Pons (tissue), 1 donor: ENCODE measurements at regions not wholly inside any gene's neighbourhood (a gene's known extent, or its start where the extent isn't known, plus 50 kb on each side); places are given as distances from the start of the nearest gene placed in this dataset.
A peak's percentile ranks its signal among the peaks of the same experiment; 100 is the strongest.

Source experiments
- DNase-seq: peaks from one replicate; pipeline ENCODE4 v3.0.0-alpha.2; 2016; ENCODE audit warnings: low spot score

DNA sequence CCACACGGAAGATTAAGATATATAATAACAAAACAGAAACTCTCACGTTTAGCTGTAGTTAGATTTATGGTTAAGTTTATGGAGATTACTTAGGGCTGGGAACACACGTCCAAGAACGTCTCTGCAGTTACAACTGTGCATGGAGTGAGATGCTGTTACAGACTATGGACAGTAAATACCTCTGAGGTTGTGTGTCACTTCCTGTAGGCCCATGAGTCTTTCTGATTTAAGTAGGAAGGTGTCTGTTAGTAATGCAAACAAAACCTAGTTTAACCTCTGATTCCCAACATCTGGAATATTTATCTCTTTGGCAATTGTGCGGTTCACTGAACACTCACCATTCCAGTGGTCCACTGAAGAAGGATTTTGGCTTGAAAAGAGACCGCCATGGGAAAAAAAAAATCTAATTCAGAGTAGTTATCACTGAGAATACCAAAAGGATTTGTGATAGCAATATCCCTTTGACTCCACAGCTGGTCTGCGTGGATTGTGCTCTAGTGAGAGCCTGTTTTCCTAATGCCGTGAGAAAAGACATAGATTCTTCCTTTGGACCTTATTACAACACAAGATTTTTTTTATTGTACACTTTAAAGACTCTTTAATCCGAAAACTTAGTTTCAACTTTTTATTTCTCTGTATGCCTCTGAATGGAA is 478.2 kb upstream of the CITED2 start:
- DNase-seq, result no peak

DNA sequence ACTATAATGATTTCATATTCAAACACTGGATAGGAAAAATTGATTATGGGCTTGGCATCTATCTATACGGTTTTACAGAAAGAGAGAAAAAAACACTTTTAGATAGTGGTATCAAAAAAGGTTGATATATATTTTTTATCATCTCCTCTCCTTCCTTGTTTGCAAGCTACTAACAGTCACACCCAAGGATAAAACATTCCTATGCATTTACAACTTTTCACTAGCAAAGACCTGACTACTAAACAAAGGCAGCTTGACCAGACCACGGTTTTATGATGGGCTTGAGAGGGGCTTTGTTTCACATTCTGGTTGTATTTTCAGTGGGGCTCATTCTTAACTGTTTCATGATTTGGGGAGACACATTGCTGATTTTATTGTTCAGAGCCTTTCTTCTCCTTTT is 477.6 kb upstream of the CITED2 start:
- no peak for DNase-seq

DNA sequence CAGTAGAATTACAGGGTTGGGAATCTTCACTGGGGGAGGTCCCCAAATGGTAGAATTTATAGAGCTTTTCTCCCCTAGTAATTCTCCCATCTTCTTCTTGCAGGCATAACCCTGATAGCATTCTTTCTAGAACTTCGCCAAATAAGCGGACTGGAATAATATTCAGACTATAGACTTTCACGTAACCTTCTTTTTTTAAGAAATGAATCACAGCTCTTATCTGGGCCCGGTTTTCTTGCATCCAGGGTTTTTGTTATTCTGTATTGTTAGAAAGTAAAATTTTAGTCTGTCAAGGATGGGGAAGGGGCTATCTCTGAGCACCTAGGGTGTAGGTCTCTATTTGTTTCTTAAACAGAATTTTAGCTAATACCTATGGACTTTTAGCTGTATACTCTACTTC is 476.8 kb upstream of the CITED2 start:
- DNase-seq, result no peak

GRCh38 chr6:139850512-139850911 is 476.1 kb upstream of the CITED2 start:
- no peak for DNase-seq

- DNase-seq, result no peak
These were observed 473.0 kb upstream of the CITED2 start for GRCh38 chr6:139847457-139847813.

GRCh38 chr6:139846538-139847456 is 472.3 kb upstream of the CITED2 start:
- peak; percentile 46 for DNase-seq

DNA sequence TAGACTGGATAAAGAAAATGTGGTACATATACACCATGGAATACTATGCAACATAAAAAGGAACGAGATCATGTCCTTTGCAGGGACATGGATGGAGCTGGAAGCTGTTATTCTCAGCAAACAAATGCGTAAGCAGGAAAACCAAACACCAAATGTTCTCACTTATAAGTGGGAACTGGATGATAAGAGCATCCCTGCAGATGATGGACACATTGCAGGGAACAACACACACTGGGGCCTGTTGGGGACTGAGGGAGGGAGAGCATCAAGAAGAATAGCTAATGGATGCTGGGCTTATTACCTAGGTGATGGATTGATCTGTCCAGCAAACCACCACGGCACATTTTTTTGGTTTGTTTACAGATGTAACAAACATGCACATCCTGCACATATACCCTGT is 470.5 kb upstream of the CITED2 start:
- DNase-seq, result no peak

- peak; percentile 53 for DNase-seq
These were observed 467.4 kb upstream of the CITED2 start for GRCh38 chr6:139841794-139842215.

DNA sequence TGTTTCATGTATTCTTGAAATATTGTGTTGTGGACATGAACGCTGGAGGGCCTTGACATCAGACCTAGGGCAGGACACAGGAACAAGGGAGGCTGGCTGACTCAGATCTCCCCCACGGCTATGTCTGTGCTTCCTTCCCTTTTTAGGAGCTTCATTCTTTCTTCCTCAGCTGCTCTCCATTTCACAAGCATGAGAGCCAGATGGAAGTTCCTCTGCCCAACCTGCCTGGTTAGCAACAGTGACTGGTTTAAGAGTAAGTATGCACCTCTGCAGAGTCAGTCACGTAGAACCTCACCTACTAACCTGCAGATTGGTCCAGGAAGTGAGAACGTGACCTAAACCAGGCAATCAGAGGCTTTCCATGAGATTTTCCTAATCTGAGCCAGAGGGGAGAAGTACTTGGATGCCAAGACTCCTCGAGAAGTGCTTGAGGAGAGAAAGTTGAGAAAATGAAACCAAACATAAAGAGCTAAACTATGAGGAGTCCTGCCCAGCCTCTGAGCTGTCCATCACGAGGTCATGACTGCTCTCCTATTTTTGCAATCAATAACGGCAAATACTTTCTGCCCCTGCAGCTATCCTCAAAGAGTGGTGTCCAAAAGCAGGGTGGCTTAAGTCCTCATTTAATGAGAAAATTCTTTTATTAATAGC is 465.2 kb upstream of the CITED2 start:
- DNase-seq, result peak; percentile 80

GRCh38 chr6:139834232-139834631 is 459.8 kb upstream of the CITED2 start:
- no peak for DNase-seq

DNA sequence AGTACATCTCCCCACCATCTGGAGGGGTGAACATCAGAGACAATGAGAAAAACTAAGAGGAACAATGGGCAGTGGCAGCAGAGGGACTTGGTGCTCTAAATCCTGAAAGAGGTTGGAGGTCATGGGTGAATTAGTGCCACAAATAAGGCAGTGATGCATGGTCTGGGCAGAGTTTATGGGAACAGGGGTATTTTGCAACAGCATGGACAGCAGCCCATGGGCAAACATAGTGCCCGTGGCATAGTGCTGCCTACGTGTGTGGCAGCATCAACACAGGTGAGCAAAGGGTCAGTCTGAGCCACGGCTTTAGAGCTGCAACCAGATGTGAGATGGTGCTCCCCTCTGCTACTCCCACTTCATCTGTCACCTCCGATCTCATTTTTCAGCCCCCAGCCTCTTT is 459.1 kb upstream of the CITED2 start:
- no peak for DNase-seq

DNA sequence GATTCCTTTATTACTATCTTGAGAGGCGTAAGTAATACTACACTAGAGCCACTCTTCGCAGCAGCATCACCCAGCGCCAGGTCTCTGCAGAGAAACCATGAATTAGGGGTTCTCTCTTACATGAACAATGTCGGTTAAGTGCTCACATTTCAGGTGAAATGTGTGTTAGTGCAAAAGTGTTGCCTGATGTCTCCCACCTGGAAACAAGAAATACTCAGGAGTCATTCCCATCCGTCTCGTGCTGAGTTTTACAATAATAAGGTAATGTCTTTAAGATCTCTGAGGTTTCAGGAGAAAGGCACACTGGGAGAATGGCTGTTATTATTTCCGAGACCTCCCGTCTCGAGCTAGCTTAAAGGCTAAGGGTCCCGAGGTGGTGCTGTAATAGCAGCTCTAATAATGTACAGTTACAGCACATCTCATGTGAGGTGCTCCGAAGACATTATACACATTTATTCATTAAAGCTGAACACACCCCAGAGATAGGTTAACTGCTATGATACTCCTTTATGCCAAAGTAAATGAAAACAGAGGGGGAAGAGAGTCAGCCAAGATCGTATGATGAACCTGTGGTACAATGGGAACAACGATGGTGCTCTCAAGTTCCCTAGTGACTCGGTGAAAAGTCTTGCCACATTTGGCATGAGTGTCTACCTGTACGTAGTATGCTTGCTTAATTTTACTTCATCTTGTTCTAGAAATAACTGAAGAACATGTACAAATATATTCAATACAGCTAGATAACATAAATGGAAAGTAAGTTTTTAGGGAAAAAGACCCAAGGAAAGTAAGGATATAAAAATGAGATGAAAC is 458.3 kb upstream of the CITED2 start:
- no peak for DNase-seq

GRCh38 chr6:139829576-139829975 is 455.1 kb upstream of the CITED2 start:
- DNase-seq, result no peak

- DNase-seq, result no peak
These were observed 454.5 kb upstream of the CITED2 start for GRCh38 chr6:139828751-139829519.

DNA sequence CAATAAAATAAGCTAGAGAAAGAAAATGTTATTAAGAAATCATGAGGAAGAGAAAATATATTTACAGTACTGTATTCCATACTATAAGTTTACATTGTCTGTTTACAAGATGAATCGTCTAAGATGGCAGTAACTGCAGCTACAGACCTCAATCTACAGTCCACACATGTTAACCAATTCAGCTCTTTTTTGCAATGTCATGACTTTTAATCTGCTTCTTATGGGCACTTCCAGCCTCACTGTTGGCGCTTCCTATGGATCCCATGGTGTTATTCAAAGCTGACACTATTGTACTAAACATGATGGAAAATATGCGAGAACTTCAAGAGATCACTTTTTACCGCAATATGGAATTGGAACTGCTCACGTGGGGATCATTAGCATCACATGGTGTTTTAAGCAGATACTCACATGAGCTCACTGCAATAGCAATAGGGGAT is 451.5 kb upstream of the CITED2 start:
- no peak for DNase-seq

GRCh38 chr6:139824864-139825263 is 450.4 kb upstream of the CITED2 start:
- DNase-seq, result no peak

- no peak for DNase-seq
These were observed 449.3 kb upstream of the CITED2 start for GRCh38 chr6:139823808-139824126.

GRCh38 chr6:139823099-139823807 is 448.8 kb upstream of the CITED2 start:
- DNase-seq, result no peak

DNA sequence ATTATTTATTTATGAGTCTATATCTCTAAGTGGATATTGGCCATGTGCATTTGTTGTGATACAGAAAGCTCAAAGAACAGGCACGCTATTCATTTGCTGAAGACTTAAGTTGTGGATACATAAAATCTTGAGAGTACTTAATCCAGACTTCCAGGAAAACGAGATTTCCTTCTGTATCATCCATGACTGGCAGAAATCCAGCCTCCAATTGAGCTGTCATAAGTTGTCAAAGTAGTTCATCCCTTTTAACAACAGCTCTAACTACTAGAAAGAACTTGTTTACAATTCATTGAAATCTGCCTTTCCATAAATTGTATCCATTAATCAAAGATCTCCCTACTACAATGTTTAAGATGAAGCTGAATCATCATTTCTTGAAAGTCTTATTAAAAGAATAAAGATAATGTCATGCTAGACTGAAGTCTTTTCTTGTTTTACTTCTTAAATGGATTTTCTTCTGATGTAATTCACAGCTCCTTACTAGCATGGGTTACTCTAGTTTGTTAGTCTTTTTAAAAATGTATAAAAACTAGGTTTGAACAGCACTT is 447.3 kb upstream of the CITED2 start:
- no peak for DNase-seq

DNA sequence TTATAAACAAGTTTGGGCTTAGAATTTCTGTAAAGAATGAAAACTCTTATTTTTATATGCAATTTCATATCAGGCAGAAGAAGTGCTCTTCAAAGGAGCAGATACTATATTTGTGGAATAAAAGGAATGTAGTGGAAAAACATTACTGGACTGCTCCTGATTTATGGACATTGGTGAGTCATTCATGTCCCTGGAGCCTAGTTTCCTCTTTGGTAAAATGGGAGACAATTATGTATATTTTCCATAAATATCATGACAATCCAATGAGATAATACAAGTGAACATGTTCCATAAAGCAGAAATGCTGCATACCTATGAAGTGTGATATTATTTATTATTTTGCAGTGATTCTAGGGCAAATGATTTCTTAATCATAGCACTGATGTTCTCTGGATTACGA is 445.8 kb upstream of the CITED2 start:
- no peak for DNase-seq

DNA sequence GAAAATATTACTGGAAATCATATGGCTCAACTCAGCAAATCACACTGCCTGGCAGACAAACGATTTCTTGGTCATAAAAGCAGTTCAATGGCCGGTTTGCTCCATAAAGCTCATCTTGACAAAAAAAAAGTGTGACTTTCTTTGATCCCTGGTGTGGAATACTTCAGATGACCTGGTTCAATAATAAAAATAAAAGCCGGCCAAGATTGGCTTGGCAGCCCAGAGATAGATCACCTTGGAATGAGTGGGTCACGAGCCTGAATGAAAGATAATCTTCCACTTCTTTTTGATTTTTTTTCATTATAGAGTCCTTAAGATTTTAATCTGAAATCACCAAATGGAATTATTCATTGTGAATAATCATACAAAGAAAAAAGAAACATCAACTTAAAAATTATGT is 445.3 kb upstream of the CITED2 start:
- no peak for DNase-seq
